Activated T-helper 2 cell treated with anti-CD3 and anti-CD28 coated beads, Interferon-gamma antibody, Interleukin-2, Interleukin-4, amounts not matched to agents 10 μg/mL and 5 μg/mL and 100 μg/mL, durations not matched to agents 14 hours and 24 hours and 36 hours (primary cell): ENCODE measurements at regions not wholly inside any gene's neighbourhood (a gene's known extent, or its start where the extent isn't known, plus 50 kb on each side); places are given as distances from the start of the nearest gene placed in this dataset.

Source experiments
- DNase-seq: peaks from one replicate; pipeline ENCODE4 v3.0.0; 2021; ENCODE audit warnings: low spot score
- H3K27ac Mint-ChIP-seq: one replicate; pipeline ENCODE4 v1.8.0; 2021; ENCODE audit warnings: mixed read lengths
- H3K27me3 Mint-ChIP-seq: one replicate; pipeline ENCODE4 v1.8.0; 2021; ENCODE audit warnings: low read depth, mixed read lengths
- H3K36me3 Mint-ChIP-seq: one replicate; pipeline ENCODE4 v1.8.0; 2021; ENCODE audit warnings: low read depth, mixed read lengths
- H3K4me1 Mint-ChIP-seq: one replicate; pipeline ENCODE4 v1.8.0; 2021; ENCODE audit warnings: low read depth, mixed read lengths
- H3K4me3 Mint-ChIP-seq: one replicate; pipeline ENCODE4 v1.8.0; 2021; ENCODE audit warnings: low read depth, mild to moderate bottlenecking, moderate library complexity, mixed read lengths
- H3K9me3 Mint-ChIP-seq: one replicate; pipeline ENCODE4 v1.8.0; 2021; ENCODE audit warnings: mixed read lengths
- intact Hi-C: fragments of 100-400 bp; cut with micrococcal nuclease; formaldehyde crosslinking; loops from one replicate; pipeline ENCODE4 v1.15.1; 2023

DNA sequence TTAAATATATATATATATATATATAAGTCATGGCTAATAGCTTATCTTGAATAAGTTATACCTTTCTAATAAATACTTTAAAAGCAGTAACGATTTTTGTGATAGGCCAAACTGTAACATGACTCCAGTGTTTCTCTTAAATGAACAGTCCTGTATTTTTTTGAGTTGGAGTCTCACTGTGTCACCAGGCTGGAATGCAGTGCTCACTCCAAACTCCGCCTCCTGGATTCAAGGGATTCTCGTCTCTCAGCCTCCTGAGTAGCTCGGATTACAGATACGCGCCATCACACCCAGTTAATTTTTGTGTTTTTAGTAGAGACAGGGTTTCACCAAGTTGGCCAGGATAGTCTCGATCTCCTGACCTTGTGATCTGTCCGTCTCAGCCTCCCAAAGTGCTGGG is 814.2 kb upstream of the SLITRK5 start:
- Mint-ChIP-seq H3K9me3 (peaks cover 9% of the 10 kb centered on the region), H3K27ac (no peak overlapping the region), H3K4me1 (no peaks in the 10 kb centered on the region), H3K27me3 (no peaks in the 10 kb centered on the region), H3K4me3 (no peak overlapping the region), H3K36me3 (no peaks in the 10 kb centered on the region)
- intact Hi-C loops: no loop called here
- no peak for DNase-seq

DNA sequence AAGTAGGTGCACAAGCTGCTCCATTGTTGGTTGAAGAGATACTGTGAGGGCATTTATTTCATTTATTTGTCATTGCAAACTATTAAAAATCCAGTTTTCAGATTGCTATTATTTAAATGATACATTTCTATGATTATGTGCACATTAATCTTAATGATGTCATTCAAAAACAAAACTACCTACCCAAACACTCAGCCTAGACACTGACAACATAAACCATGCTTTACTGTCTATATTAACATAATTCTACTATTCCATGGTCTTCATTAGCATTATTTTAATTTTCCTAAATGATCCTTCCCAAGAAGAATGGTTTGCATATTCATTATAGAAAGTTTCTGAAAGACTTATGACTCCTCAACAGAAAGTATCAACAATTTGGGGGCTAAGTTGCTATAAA is 813.0 kb upstream of the SLITRK5 start:
- H3K4me3 Mint-ChIP-seq: no peak overlapping the region
- H3K27ac Mint-ChIP-seq: no peak overlapping the region
- peaks cover 11% of the 10 kb centered on the region for H3K9me3 Mint-ChIP-seq
- no peak for DNase-seq
- no peaks in the 10 kb centered on the region for H3K27me3 Mint-ChIP-seq
- intact Hi-C loops: no loop called here
- H3K36me3 Mint-ChIP-seq: no peaks in the 10 kb centered on the region
- no peaks in the 10 kb centered on the region for H3K4me1 Mint-ChIP-seq

DNA sequence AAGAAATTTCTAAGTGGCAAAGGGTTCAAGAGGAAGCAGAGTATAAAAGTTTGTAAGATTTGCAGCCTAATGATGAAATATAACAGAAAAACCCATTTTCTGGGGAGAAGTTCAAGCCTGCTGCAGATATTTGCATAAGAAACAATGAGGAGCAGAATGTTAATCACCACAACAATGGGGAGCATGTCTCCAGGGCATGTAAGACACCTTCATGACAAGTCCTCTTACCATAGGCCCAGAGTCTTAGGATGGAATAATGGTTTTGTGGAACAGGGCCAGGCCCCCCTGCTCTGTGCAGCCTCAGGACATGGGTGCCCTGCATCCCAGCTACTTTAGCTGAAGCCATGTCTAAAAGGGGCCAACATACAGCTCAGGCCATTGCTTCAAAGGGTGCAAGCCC is 809.0 kb upstream of the SLITRK5 start:
- H3K36me3 Mint-ChIP-seq: no peaks in the 10 kb centered on the region
- no peaks in the 10 kb centered on the region for H3K27me3 Mint-ChIP-seq
- no peak for DNase-seq
- intact Hi-C loops: no loop called here
- H3K4me1 Mint-ChIP-seq: no peaks in the 10 kb centered on the region
- no peak overlapping the region for H3K27ac Mint-ChIP-seq
- H3K9me3 Mint-ChIP-seq: peaks cover 10% of the 10 kb centered on the region
- no peak overlapping the region for H3K4me3 Mint-ChIP-seq

DNA sequence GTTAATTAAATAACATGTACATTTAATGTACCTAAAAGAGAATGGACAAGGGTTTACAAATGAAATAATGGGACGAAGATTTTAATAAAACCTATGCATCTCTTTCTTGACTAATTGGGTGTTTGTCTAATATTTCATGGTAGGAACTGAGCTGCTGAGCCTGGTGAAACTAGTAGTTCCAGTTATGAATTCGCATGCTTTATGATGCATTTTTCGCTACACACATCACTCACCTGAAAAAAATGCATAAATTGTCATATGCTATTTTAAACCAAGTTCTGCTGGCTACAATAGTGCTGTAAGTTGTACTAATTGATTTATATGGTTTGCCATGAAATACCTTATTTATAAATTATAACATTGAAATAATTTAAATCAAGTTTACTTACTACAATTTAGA is 806.8 kb upstream of the SLITRK5 start:
- no peaks in the 10 kb centered on the region for H3K27me3 Mint-ChIP-seq
- H3K9me3 Mint-ChIP-seq: peaks cover 10% of the 10 kb centered on the region
- H3K4me1 Mint-ChIP-seq: no peaks in the 10 kb centered on the region
- DNase-seq: no peak
- intact Hi-C loops: no loop called here
- no peaks in the 10 kb centered on the region for H3K36me3 Mint-ChIP-seq
- H3K4me3 Mint-ChIP-seq: no peak overlapping the region
- no peak overlapping the region for H3K27ac Mint-ChIP-seq

DNA sequence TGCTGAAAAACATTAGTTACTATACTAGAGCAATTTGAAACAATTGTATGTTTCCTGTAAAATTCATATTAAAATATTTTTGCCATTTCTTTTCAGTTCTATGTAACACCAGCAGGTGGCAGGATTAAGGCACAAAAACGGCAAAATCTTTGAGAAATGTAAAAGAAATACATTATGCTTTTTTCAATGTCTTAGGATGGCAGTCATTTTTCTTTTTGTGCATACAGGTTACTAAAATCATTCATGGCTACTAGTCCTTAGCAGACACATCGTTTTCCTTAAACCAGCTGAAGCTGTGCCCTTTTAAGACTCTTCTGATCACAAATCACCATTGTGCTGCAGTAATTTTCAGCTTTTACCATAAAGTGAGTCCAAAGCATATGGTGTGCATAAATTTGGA is 800.7 kb upstream of the SLITRK5 start:
- Mint-ChIP-seq H3K4me3 (no peak overlapping the region), H3K27me3 (no peaks in the 10 kb centered on the region), H3K9me3 (no peaks in the 10 kb centered on the region), H3K36me3 (no peaks in the 10 kb centered on the region), H3K27ac (no peak overlapping the region), H3K4me1 (no peaks in the 10 kb centered on the region)
- intact Hi-C loops: loop anchor here (5.0 kb wide), 1 partner anchor 402 kb away; no protein-coding TSS in a partner anchor
- DNase-seq: no peak

DNA sequence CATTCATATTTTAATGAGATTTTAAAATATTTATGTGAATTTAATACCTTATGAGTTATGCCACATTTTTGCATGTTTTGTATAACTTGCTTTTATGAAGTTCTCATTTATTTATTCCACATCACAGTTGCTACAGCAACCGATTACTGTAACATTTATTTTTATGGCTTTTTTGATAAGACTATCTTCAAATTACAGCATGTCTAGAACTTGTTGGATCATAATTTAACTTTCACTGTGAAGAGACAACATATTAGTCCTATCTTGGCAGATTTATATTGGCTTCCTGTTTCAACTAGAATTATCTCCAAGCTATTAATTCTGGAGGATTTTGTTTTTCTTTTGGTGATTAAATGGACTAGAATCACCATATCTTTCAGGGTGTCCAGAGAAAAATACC is 793.7 kb upstream of the SLITRK5 start:
- Mint-ChIP-seq H3K4me3 (no peak overlapping the region), H3K27ac (no peak overlapping the region), H3K4me1 (no peaks in the 10 kb centered on the region), H3K36me3 (no peaks in the 10 kb centered on the region), H3K9me3 (peaks cover 1% of the 10 kb centered on the region), H3K27me3 (no peaks in the 10 kb centered on the region)
- DNase-seq: no peak
- intact Hi-C loops: no loop called here

DNA sequence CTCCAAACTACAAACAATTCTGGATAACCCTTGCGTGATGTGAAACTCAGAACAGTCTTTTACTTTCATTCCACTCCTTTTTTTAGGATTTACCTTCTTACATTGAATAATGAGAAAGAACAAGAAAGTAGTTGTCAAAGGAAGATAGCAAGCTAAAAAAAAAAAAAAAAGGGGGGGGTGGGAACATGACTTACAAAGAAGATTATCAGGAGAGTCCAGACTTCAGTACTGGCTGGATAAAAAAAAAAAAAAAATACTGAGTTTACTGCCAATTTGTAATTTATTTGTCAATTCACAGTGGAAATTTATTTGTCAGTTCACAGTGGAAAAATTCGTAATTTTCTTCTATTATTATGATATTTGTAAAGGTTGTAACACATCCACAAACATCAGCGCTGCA is 792.4 kb upstream of the SLITRK5 start:
- intact Hi-C loops: no loop called here
- H3K4me1 Mint-ChIP-seq: no peaks in the 10 kb centered on the region
- peaks cover 5% of the 10 kb centered on the region for H3K9me3 Mint-ChIP-seq
- no peak overlapping the region for H3K4me3 Mint-ChIP-seq
- H3K27me3 Mint-ChIP-seq: no peaks in the 10 kb centered on the region
- H3K36me3 Mint-ChIP-seq: no peaks in the 10 kb centered on the region
- H3K27ac Mint-ChIP-seq: no peak overlapping the region
- no peak for DNase-seq

DNA sequence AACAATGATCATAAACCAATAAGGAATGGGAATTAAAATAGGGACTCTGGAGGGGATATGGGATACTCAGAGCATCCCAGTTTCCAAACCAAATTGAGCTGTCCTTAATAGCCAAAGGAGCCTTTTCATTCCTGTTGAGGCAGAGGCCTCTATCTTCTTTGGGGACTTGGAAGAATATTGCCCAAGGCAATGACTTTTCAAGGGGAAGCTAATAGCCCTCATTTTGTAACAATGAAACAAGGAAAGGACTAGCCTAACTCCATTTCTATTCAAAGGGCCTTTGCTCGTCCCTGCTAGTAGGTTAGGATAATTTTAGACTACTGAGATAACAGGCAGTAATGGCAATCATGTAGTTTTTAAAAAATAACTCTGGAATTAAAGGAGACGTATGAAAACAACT is 789.8 kb upstream of the SLITRK5 start:
- H3K4me1 Mint-ChIP-seq: no peaks in the 10 kb centered on the region
- no peak for DNase-seq
- H3K36me3 Mint-ChIP-seq: no peaks in the 10 kb centered on the region
- peaks cover 13% of the 10 kb centered on the region for H3K9me3 Mint-ChIP-seq
- no peak overlapping the region for H3K27ac Mint-ChIP-seq
- intact Hi-C loops: no loop called here
- H3K27me3 Mint-ChIP-seq: no peaks in the 10 kb centered on the region
- no peak overlapping the region for H3K4me3 Mint-ChIP-seq

DNA sequence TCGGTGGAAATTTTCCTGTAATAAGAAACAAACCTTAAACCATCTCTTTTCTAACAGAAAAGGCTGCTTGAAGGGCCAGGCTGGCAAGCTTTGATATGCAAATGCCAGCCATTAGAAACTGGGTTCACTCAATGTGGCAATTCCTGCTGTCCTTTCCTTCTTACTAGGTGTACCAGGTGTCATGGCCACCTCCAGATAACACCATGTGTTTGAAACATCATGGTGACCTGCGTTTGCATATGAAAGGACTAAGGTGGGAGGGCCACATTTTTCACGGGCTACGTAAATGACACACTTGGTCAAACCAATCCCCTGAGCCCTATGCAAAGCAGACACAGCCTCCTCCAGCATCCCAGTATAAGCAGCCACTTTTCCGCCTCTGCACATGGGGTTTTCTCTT is 789.1 kb upstream of the SLITRK5 start:
- Mint-ChIP-seq H3K27ac (no peak overlapping the region), H3K4me3 (no peak overlapping the region), H3K4me1 (no peaks in the 10 kb centered on the region), H3K9me3 (peaks cover 14% of the 10 kb centered on the region), H3K36me3 (no peaks in the 10 kb centered on the region), H3K27me3 (no peaks in the 10 kb centered on the region)
- DNase-seq: no peak
- intact Hi-C loops: no loop called here

DNA sequence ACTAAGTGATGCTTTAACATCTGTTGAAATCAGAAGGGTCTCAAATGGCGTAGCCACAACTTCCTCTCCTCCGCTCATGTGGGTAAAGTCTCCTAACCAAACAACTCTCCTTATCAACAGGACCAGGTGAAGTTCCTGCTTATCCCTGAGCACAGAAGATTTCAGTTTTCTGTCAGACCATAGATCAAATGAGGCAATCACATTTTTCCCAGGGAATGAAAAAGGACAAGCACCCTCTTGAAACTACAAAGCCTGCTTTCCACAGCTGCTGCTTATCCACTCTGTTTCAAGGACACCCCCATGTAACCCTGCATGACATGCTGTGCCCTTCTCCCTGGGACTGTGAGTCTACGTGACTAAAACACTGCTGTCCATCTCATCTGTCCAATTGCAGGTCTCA is 788.3 kb upstream of the SLITRK5 start:
- no peak for DNase-seq
- Mint-ChIP-seq H3K36me3 (no peaks in the 10 kb centered on the region), H3K9me3 (peaks cover 17% of the 10 kb centered on the region), H3K4me1 (no peaks in the 10 kb centered on the region), H3K27ac (no peak overlapping the region), H3K27me3 (no peaks in the 10 kb centered on the region), H3K4me3 (no peak overlapping the region)
- intact Hi-C loops: no loop called here

DNA sequence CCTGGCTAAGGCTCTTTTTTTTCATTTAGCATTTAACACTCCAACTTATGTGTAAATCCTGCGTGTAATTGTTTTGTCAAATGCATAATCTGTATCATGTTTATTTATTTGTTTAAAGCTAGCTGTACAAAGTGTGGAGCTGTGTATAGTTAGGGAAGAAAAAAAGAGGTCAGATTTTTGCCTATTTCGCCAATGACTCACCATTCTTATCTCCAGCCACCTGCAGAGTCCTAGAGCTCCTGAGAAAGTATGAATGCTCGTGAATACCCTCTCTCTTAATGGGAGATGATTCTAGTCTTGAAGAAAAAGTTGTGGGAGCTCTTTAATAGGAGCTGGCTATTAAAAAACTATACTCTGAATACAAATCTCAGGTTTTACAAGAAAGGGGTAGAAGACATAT is 778.8 kb upstream of the SLITRK5 start:
- Mint-ChIP-seq H3K9me3 (peaks cover 30% of the 10 kb centered on the region), H3K27me3 (no peaks in the 10 kb centered on the region), H3K4me1 (no peaks in the 10 kb centered on the region), H3K4me3 (no peak overlapping the region), H3K27ac (no peak overlapping the region), H3K36me3 (no peaks in the 10 kb centered on the region)
- intact Hi-C loops: no loop called here
- no peak for DNase-seq

DNA sequence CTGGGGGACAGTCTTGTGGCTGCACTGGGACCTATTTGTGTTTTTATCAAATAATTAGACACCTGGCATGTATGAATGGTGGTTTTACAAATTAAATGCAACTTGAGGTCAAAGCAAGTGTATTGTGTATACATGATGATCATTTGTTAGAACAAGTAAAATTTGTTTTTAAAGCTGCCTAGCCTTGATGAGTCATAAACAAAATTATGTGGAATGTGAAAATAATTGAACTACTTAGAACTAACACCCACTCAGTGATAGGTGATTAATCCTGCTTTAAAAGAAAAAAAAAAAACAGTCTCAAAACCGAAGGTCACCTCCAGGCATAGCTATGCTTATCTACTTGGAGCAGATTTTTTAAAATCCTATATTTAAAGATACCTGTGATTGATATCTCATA is 770.3 kb upstream of the SLITRK5 start:
- peaks cover 20% of the 10 kb centered on the region for H3K9me3 Mint-ChIP-seq
- H3K4me1 Mint-ChIP-seq: no peaks in the 10 kb centered on the region
- H3K4me3 Mint-ChIP-seq: no peak overlapping the region
- intact Hi-C loops: no loop called here
- H3K27ac Mint-ChIP-seq: no peak overlapping the region
- DNase-seq: no peak
- H3K27me3 Mint-ChIP-seq: no peaks in the 10 kb centered on the region
- no peaks in the 10 kb centered on the region for H3K36me3 Mint-ChIP-seq

DNA sequence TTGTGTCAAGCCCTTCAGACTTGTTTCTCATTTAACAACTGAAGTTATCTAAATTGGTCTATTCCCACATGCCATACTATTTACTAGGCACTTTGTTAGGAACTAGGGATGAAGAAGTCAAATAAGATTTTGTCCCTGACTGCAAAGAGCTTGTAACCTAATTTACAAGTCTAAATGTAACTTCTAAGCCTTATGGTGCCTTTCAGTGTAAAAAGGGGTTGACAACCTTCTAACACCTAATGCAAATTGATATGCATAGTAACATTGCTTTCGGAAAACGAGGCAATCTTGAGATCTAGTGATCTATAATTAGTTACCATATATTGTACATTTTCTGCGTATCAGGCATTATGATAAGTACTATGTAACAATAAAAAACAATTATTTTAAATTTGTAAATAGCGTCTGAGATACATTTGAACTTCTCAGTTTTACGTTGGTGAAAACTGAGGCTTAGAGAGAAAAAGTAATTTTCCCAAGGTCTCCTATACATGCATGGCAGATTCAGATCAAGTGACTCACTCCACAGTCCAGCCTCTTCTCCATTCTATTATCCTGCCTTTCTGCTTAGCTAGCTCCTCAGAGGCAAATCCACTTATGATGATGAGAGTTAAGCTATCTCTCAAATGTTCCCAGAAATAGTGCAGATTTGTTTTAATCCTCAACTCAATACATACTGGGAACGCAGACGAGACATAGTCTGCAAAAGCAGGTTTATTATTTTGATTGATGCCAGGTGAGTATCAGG is 764.9 kb upstream of the SLITRK5 start:
- H3K36me3 Mint-ChIP-seq: no peaks in the 10 kb centered on the region
- intact Hi-C loops: no loop called here
- H3K27me3 Mint-ChIP-seq: no peaks in the 10 kb centered on the region
- no peak for DNase-seq
- H3K4me3 Mint-ChIP-seq: no peak overlapping the region
- H3K4me1 Mint-ChIP-seq: no peaks in the 10 kb centered on the region
- H3K9me3 Mint-ChIP-seq: peaks cover 9% of the 10 kb centered on the region
- H3K27ac Mint-ChIP-seq: no peak overlapping the region

DNA sequence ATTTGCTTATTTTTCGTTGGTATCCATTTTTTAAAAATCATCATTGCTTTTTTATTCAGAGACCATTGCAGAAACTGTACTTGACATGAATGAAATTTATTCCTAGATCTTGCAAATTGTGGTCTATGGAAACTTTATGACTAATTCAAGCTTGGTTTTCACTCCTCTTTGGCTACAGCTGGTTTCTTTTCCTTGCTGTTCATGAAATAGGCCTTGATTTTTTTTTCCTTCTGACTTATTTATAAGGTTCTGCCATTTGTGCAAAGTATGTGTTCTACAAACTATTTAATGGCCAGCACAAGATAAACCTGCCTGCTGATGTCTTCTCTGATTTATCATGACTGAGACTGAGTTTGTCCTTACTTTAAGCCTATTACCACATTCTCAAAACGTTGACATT is 764.0 kb upstream of the SLITRK5 start:
- DNase-seq: no peak
- Mint-ChIP-seq H3K27ac (no peak overlapping the region), H3K4me3 (no peak overlapping the region), H3K36me3 (no peaks in the 10 kb centered on the region), H3K4me1 (no peaks in the 10 kb centered on the region), H3K27me3 (no peaks in the 10 kb centered on the region), H3K9me3 (peaks cover 9% of the 10 kb centered on the region)
- intact Hi-C loops: no loop called here
